GM19239 (cell line): ENCODE measurements at regions not wholly inside any gene's neighbourhood (a gene's known extent, or its start where the extent isn't known, plus 50 kb on each side); places are given as distances from the start of the nearest gene placed in this dataset.
"Not testable (repeated sequence)": the region's sequence is repeated elsewhere in the genome, so short reads cannot be mapped to it uniquely, and the experiment has no call there.

ENCODE experiments used
- DNase-seq: peaks from one replicate; pipeline ENCODE4 v3.0.0; 2011; ENCODE audit warnings: low spot score; ENCODE audit not compliant: insufficient read length
- FAIRE-seq: peaks from 2 replicates; lab custom pipeline; 2011; peaks lifted over from hg19 to GRCh38; lab: Jason Lieb, UNC

DNA sequence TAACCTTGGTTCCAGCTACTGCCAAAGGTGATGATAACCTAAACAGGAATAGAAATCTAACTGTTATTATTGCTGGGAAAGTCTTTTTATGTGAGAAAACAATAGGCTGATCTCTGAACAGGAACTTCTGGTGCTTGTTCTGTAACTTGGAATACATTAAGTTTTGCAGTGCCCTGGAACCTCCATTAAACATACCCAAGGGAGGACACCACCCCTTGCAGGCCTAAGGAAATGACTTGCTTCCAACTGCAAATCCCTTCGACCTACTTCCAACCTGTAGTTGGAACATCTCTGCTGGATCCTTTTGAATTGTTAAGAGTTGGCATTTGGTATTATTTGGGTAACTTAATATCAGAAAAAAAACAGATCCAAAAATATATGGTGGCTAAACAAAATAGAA is 188.4 kb upstream of the API5 start:
- no peak for FAIRE-seq
- no peak for DNase-seq

DNA sequence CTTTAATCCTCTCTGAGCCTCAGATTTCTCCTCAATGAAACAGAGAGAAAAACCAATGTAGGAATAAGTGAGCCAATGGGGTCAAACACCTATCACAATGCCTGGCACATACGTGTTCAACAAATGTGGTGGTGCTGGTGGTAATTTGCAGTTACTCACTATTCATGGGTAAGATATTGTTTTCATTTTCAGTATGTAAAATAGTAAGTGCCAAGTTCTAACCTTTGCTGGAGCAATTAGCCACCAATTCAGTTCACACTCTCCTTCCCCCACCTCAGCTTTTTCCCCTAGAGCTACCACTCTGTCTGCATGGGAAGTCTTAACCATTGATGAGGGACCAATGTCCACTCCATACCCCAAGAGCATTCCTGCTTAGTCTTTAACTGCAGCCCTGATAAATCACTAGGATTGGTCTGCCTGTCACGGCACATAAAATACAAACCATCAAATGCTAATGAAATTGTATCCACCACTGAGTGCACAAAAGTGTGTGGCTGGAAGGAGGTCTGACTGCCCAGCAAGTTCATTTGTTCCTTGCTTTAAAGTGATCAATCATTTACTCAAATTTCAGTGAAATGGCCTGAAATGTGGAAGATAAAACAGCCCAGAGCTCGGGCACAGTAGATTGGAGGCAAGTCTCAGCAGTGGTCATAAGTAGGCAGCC is 187.4 kb upstream of the API5 start:
- no peak for DNase-seq
- FAIRE-seq: no peak

DNA sequence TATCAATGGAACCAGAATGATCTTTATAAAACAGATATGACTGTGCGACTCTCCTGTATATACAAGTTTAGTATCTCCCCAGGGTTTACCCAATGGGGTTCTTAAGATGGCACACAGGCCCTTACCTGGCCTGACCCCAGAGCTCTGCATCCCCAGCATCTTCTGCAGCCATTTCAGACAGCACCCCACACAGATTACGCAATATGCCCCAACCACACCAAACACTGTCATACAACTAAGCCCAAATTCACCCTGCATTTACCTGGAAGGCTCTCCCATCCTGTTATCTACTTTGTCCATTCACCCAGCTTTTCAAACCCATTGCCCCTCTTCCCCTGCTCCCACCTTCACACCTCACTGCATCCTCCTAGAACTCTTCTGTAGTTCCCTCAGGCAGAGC is 182.5 kb upstream of the API5 start:
- FAIRE-seq: no peak
- no peak for DNase-seq

DNA sequence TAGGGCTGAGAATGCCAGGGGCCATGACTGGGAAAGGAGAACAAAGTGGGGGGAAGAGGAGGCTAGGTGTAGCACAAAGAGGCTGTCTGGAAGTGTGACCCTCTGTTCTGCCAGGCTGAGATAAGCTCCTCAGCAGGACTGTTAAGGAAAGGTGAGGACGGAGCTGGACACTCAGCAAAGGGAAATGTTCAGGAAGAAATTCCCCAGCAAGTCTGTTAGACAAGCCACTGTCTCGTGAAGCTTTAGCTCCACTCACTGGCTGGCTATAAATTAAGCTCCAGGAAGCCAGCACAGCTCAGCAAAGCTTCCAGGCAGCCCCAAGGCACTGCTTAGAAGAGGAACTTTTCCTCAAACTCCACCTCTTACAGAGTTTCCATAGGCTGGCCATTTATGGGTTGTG is 181.2 kb upstream of the API5 start:
- DNase-seq: no peak

DNA sequence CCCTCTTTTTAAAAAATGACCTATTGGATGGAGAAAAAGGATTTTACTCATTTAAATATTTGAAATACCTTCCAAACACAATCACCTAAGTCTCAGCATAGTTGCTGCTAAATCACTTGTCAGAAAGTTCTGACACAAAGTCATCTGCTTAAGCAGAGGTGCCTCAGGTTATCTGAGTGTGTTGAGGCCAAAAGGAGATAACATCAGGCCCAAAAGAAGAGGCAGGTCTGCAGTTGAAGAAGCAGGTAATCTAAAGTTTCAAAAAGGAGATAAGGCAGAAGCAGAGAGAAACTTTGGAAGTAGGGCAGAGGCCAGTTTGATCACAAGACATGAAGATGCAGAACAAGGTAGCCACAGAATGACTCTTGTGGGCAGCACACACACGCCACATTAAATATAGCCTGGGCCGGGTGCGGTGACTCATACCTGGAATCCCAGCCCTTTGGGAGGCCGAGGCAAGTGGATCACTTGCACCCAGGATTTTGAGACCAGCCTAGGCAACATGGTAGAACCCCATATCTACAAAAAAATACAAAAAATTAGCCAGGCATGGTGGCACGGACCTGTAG is 175.7 kb upstream of the API5 start:
- no peak for DNase-seq
- FAIRE-seq: no peak

More for the DNA sequence above, 181.2 kb upstream of the API5 start:
- FAIRE-seq: no peak

DNA sequence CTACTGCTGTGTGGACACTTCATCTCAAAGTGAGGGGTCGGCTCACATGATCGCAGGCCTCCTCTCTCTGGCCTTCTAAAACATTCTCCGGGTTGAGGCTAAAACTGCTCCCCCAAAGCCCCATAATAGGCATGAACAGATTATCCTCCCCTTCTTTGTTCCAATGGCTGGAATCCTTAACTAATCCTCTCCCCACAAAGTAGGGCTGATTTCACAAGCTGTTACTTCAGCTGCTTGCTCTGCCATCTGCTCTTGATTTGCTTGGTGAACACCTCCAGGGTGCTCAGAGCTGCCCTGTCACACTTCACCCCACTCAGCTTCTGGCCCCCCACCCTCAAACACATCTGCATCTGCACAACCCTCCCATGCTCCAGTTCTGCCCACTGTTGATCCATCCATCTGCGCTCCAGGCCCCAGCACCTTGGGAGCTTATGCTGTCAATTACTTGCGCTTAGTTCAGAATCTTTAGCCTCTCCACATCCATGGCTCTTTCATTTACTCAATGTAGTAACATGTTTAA is 173.1 kb upstream of the API5 start:
- DNase-seq: no peak
- no peak for FAIRE-seq

DNA sequence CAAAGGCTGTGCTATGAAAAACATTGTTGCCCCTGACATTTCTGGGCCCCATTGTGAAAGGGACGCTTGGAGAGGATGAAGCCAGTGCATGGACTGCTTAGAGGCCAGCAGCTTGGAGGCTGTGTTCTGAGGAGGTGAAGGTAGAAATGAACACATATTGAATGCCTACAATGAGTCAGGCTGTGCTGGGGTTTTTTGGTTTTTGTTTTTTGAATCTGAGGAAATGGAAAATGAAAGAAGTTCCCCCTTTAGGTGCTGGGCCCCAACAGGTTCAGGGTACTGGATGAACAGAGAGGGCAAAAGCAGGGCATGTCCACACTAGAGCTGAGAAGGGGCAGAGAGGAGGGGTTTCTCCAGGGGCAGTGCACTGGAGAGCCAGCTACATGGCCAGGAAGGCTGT is 166.1 kb upstream of the API5 start:
- DNase-seq (no peak), FAIRE-seq (peak; percentile 11)

DNA sequence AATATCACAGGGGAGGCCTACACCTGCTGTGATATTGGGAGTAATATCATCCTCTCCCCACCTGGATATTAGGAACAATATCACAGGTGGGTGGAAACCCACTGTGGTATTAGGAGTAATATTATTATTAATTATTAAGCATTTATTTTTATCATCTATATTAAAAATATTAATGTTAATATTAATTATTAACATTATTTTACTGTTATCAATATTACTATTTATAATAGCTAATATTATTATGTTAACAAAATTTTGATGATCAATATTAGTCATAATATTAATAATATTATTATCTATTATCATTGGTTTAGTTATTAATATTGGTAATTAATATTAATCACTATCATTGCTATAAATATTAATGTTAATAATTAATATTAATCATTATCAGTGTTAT is 161.1 kb upstream of the API5 start:
- no peak for FAIRE-seq
- no peak for DNase-seq

DNA sequence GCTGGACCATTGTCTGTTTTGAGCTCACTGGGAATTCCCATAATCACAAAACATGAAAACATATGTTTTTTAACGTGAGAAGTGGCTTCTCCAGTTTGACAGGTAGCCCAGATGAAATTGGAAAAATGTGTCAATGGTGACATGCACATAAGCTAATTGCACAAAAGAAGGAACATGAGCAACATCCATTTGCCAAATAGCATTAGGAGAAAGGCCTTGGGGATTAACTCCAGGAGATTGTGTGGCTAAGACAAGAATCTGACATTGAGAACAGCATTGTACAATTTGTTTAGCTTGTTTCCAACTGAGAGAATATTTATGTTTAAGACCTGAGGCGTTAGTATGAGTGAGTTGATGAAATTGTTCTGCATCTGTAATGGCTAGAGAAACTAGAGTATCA is 147.0 kb upstream of the API5 start:
- FAIRE-seq (no peak), DNase-seq (no peak)

DNA sequence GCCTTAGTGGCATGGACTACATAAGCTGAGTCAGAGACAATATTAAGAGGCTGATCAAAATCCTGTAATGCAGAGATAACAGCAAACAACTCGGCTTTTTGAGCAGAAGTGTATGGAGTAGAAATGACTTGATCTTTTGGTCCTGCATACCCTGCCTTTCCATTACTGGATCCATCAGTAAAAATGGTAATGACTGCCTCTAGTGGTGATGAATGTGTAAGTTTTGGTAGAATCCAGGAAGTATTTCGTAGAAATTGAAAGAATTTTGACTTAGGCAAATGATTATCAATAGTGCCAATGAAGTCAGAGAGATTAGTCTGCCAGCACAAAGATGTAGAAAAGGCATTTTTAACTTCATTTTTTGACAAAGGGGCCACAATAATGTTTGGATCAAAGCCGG is 146.4 kb upstream of the API5 start:
- not testable (repeated sequence) for DNase-seq
- peak; percentile 60 for FAIRE-seq

DNA sequence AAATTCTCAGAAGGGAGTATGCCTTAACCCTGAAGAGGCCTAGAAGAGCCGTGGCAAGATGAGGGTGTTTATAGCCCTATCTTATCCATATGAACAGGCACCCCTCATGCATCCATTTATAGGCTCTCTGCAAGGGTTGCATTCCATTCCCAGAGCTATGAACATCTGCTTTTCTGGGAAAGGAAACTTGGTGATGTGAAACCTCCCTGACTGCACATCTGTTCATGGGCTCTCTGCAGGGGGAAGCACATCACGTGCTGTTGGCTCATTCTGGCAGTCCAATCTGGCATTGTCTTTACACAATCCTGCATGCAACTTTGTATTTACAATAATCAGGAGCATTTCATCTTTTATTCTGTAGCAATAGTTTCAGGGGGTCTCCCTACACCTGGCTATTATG is 143.6 kb upstream of the API5 start:
- DNase-seq, FAIRE-seq: not testable (repeated sequence)

DNA sequence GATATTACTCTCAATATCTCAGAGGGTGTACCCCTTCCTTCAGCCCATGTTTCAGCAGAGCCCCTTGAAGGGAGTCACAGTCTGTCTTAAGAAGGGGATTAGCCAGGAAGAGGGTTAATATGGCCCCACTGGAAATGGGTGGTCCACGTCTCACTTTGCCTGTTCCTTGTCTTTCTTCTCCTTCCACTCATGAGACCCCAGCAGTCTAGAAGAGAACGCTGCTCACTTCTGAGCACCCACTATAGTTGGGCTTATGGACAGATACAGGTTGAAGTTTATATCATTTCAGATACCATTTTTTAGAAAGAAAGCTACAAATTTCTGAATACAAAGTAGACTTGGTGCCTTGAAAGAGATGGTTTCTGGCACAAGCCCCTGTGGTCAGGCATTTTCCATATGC is 139.3 kb upstream of the API5 start:
- FAIRE-seq: no peak

DNA sequence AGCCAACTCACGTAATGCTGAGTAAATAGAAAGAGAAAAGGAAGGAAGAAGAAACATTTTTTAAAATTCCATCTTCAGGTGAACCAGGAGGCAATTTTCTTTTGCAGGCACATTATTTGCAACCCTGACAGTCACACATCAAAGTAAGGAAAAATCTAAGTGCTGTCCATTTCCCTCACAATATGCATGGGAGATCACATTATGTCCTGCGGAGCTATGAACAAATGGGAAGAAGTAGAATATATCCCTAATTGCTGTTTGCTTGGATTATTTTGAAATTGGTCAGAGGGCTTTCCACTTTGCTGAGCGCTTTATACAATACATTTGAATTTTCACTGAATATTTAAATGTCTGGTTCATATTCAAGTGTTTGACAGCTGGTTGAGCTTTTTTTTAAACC is 133.8 kb upstream of the API5 start:
- FAIRE-seq (no peak), DNase-seq (no peak)

More for the DNA sequence above, 139.3 kb upstream of the API5 start:
- no peak for DNase-seq

DNA sequence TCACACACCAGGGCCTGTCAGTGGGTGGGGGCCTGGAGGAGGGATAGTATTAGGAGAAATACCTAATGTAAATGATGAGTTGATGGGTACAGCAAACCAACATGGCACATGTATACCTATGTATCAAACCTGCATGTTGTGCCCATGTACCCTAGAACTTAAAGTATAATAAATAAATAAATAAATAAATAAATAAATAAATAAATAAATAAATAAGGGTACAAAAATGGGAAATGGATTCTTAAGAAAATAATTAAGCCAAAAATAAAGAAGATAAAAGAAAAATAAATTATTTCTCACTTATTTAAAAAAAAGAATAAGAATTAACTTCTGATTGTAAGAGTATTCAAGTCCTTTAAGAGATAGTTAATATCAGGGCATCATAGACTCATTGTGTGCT is 117.3 kb upstream of the API5 start:
- not testable (repeated sequence) for DNase-seq, FAIRE-seq

DNA sequence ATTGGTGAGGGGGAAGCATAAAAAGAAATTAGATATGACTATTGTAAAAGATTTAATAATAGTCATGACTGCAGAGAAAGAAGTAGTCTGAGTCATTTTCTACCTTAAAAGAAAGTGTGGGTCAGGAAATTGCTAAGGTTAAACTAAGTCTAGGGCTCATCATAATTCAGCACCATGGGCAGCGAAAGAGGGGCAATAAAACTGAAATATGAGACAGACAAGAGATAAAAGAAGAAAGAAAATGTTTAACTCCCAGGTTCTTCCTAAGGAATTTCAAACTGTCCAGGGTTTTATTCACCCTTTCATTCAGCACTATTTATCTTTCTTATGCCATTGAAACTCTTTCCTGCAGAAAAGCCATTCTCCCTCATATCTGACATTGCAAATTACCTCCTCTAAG is 114.4 kb upstream of the API5 start:
- DNase-seq (no peak), FAIRE-seq (no peak)

DNA sequence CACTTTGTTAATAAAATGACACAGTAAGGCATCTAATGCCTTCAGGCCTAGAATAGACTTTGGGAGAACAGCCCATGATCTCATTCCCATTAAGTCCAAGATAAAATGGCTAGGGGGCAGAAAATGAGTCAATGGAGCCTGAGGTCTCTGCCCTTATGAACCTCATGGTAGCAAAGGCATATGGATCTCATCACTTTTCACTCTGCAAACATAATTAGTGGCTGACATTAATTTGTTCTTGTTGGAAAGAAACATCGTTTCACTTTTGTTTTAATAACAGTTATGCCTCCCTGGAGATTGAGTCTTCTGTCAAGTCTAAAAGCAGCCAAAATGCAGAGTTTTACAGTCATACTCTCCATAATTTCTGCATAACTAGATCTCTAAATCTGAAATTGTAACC is 111.8 kb upstream of the API5 start:
- FAIRE-seq: no peak

DNA sequence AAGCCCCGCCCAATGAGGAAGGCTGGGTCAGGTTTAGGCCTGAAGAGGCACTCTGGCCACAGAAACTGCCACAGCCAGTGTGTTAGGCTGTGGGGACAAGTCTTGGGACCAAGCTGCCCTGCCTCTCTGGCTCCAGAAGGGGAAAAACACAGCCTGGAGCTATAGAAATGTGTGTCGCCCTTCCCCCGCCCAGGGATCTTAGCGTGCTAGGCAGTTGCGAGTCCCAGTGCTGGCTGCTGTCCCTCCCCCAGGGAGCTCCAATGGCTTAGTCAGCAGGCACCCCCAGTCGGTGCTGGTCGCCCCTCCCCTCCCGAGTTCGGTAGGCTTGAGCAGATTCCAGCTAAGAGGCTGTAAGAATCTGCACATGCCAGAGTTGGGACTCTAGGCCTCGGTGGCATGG is 99.5 kb upstream of the API5 start:
- FAIRE-seq (no peak), DNase-seq (no peak)

More for the DNA sequence above, 111.8 kb upstream of the API5 start:
- DNase-seq: no peak

DNA sequence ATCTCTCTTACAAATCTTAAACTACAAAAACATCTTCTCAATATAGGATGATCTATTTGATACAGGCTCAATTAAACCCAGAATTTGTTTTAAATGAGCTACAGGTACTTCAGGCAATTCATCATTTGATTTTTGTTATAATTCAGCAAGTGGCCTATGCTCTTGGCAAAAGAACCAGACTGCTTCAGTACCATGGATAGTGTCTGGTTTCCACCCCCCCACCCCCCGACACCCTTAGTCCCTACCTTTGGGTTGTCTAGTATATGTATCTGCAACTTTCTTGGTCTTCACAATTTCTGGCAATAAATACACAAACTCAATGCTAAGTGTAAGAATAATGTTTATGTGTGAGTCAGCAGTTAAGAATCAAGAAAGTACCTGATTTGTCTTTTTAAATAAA is 97.3 kb upstream of the API5 start:
- no peak for DNase-seq
- FAIRE-seq: no peak

DNA sequence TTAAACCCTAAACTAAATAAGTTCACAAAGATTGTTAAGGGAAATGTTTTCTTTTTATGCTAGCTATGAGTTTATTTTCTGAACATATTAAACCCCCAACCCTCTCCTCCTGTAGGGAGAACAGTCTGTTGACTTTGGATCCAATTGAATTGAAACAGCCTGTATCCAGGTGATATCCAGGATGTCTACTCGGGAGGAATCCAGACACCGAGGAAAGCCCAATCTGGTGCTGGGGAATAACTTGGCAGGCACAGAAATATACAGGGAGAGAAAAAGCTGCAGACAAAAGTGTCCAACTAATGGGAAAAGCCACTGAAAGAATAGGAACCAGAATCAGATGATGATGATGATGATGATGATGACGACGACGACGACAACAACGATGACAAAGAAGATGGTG is 93.9 kb upstream of the API5 start:
- DNase-seq: no peak
- FAIRE-seq: no peak

DNA sequence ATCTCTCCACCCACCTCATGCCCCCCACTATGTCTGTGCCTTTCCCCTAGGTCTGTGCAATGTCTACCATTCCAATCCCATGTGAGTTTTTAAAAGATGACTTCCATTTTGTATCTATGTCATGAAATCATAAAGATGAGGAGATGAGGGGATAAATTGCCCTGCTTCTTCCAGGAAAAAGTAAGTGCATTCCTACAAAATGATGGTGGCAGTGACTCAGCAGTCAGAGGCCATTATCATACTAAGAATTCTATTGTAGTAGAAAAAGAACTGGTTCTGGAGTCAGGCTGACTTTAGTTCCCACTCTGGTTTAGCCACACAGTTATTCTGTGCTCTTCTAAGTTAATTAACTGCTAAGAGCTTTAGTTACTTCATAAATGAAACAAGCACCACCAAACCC is 89.6 kb upstream of the API5 start:
- DNase-seq (no peak), FAIRE-seq (no peak)

DNA sequence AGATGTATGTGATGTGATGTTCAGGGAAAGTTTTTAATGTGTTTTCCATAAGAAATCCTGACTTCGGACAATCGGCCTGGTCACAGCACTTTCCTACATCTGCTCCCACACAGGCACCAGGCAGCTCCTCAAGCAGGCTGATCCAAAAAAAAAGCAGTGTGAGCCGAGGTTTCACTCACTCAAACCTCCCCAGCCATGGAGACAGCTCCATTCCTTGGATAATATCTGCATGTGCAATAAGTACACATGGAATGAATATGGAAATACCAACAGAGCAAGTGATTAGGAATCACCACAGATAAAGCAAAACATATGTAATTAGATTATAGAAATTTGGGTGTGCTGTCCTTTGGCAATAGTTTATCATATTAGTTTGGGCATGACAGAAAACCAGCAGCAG is 88.8 kb upstream of the API5 start:
- DNase-seq (no peak), FAIRE-seq (no peak)

DNA sequence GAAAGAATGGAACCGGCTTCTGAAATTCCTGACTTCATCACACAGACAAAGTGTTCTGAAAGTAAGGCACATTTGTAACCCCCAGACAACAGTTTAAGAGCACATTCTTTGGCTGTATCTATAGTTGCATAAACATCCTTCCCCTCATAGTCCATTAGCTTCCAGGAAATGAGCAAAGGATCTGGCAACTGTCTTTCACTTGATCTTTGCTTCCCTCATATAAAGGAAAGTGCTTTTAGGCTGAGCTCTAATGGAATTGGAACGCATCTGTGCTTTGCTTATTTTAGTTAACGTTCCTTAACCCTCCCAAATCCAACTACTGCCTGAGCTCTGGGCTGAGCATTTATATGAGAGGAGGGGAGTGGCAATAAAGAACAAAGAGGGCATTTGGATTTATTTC is 76.9 kb upstream of the API5 start:
- DNase-seq (no peak), FAIRE-seq (no peak)
